GM12878 (cell line): ENCODE measurements at regions not wholly inside any gene's neighbourhood (a gene's known extent, or its start where the extent isn't known, plus 50 kb on each side); places are given as distances from the start of the nearest gene placed in this dataset.

ENCODE experiments used
- ATAC-seq: fragments of 200-7000 bp; cut with Tn5 transposase; 3 replicates; pipeline ENCODE4 v1.9.1; 2020; ENCODE audit warnings: mild to moderate bottlenecking, moderate library complexity
- BruUV-seq: library from RNA; stranded (reverse); fragments of 400-500 nt; replicated peaks from 2 replicates; lab custom pipeline; 2021; lab: Mats Ljungman, UMichigan
- CTCF ChIA-PET: fragments of 300-600 bp; sonication (Branson Sonifier 250); formaldehyde crosslinking; extraction: SDS; loops from one replicate; lab custom pipeline; 2021; ENCODE audit warnings: inconsistent platforms; lab: Yijun Ruan, JAX
- POLR2A ChIA-PET: fragments of 350-600 bp; formaldehyde crosslinking; extraction: SDS; loops from one replicate; lab custom pipeline; 2021; ENCODE audit warnings: inconsistent platforms; lab: Charles Lee
- RAD21 ChIA-PET: fragments of 300-600 bp; sonication (Branson Sonifier 250); formaldehyde crosslinking; loops from one replicate; lab custom pipeline; 2023; ENCODE audit warnings: antibody characterized with exemption; ENCODE audit not compliant: unreplicated experiment; lab: Charles Lee
- SMC1A ChIA-PET: fragments of 300-600 bp; sonication (Branson Sonifier 250); formaldehyde crosslinking; loops from one replicate; lab custom pipeline; 2023; ENCODE audit not compliant: unreplicated experiment, uncharacterized antibody; lab: Charles Lee
- DNase-seq: peaks from one replicate; pipeline ENCODE4 v3.0.0-alpha.2; 2011; ENCODE audit warnings: low read depth, low spot score
- FAIRE-seq: peaks from 3 replicates; lab custom pipeline; 2011; peaks lifted over from hg19 to GRCh38; lab: Jason Lieb, UNC
- H2AFZ ChIP-seq: 2 replicates; pipeline ENCODE4 v1.6.0; 2011; ENCODE audit warnings: low read depth, low read length, control low read depth; ENCODE audit not compliant: control insufficient read depth
- H3K27ac ChIP-seq: 2 replicates; pipeline ENCODE4 v1.5.1; 2011; ENCODE audit warnings: control low read depth; ENCODE audit not compliant: control insufficient read depth, insufficient read depth
- H3K27me3 ChIP-seq, 2 experiments: replicated peaks in 1 of 2; 2 replicates each; pipeline versions ENCODE4 v1.6.0 to v1.6.1; 2011; ENCODE audit warnings: low read length in 1 of 2; ENCODE audit not compliant: control insufficient read depth in 2 of 2, insufficient read depth in 2 of 2
- H3K36me3 ChIP-seq, 2 experiments: 2 replicates each; pipeline ENCODE4 v1.5.1; 2011; ENCODE audit warnings: low read length in 1 of 2; ENCODE audit not compliant: control insufficient read depth in 2 of 2, insufficient read depth in 2 of 2
- H3K4me1 ChIP-seq: 2 replicates; pipeline ENCODE4 v1.6.1; 2011; ENCODE audit warnings: mild to moderate bottlenecking, low read length, moderate library complexity, mixed read lengths; ENCODE audit not compliant: control insufficient read depth, insufficient read depth
- H3K4me2 ChIP-seq: 2 replicates; pipeline ENCODE4 v1.6.0; 2011; ENCODE audit warnings: control low read depth; ENCODE audit not compliant: control insufficient read depth, insufficient read depth
- H3K4me3 ChIP-seq: fragments of 200-600 bp; sonication (generic); 2 replicates; pipeline ENCODE4 v1.5.1; 2016
- H3K79me2 ChIP-seq: 2 replicates; pipeline ENCODE4 v1.6.0; 2011; ENCODE audit warnings: low read length; ENCODE audit not compliant: control insufficient read depth, insufficient read depth
- H3K9ac ChIP-seq: 2 replicates; pipeline ENCODE4 v1.8.0; 2011; ENCODE audit warnings: low read length, control low read depth, mixed read lengths; ENCODE audit not compliant: control insufficient read depth, insufficient read depth
- H3K9me3 ChIP-seq: replicated peaks from 3 replicates; pipeline ENCODE4 v1.5.1; 2011; ENCODE audit warnings: mild to moderate bottlenecking, low read length; ENCODE audit not compliant: control insufficient read depth, insufficient read depth
- H4K20me1 ChIP-seq: 2 replicates; pipeline ENCODE4 v1.6.0; 2011; ENCODE audit not compliant: control insufficient read depth, insufficient read depth
- BCL3 ChIP-seq: IDR thresholded peaks from 2 replicates; pipeline ENCODE4 v1.6.1; 2011; ENCODE audit warnings: borderline replicate concordance, low read depth, mild to moderate bottlenecking, moderate library complexity, low read length; ENCODE audit not compliant: insufficient read depth, poor library complexity, severe bottlenecking
- CBX3 ChIP-seq: fragments of 200-600 bp; sonication (generic); IDR thresholded peaks from 2 replicates; pipeline ENCODE4 v1.6.1; 2016; ENCODE audit warnings: low read depth, borderline replicate concordance
- CBX5 ChIP-seq: sonication (generic); IDR thresholded peaks from 2 replicates; pipeline ENCODE4 v1.6.1; 2016; ENCODE audit warnings: low read depth, moderate library complexity, mild to moderate bottlenecking, inconsistent platforms
- CHD1 ChIP-seq: IDR thresholded peaks from 2 replicates; pipeline ENCODE4 v1.6.1; 2012; ENCODE audit warnings: low read depth, low read length, improper control_type of control experiment
- CREB1 ChIP-seq: IDR thresholded peaks from 2 replicates; pipeline ENCODE4 v1.6.1; 2012; ENCODE audit warnings: low read depth, mild to moderate bottlenecking, inconsistent platforms
- CREM ChIP-seq: IDR thresholded peaks from 2 replicates; pipeline ENCODE4 v1.6.1; 2014; ENCODE audit warnings: antibody characterized with exemption, low read depth
- CTCF ChIP-seq, 3 experiments: IDR thresholded peaks in 2 of 3; conservative IDR thresholded peaks in 1 of 3; 2 replicates each; pipeline ENCODE4 v1.5.1; 2011; ENCODE audit warnings: low read depth in 3 of 3, low read length in 3 of 3, mild to moderate bottlenecking in 3 of 3, control low read depth in 2 of 3, moderate library complexity in 2 of 3, inconsistent platforms in 1 of 3, mixed read lengths in 1 of 3; ENCODE audit not compliant: control insufficient read depth in 2 of 3, insufficient read depth in 1 of 3; ENCODE audit errors: extremely low read depth in 1 of 3
- E2F8 ChIP-seq: fragments of 450-650 bp; IDR thresholded peaks from 2 replicates; pipeline ENCODE4 v1.6.1; 2018; ENCODE audit warnings: mild to moderate bottlenecking, low read depth, moderate library complexity; ENCODE audit not compliant: partially characterized antibody
- ESRRA ChIP-seq: IDR thresholded peaks from 2 replicates; pipeline ENCODE4 v1.6.1; 2012; ENCODE audit warnings: mild to moderate bottlenecking, low read length, improper control_type of control experiment
- POU2F2 ChIP-seq: IDR thresholded peaks from 3 replicates; pipeline ENCODE4 v1.6.1; 2011; ENCODE audit warnings: low read depth, mild to moderate bottlenecking, low read length, borderline replicate concordance
- SMC3 ChIP-seq: IDR thresholded peaks from 2 replicates; pipeline ENCODE4 v1.6.1; 2011; ENCODE audit warnings: low read length, improper control_type of control experiment, borderline replicate concordance
- SREBF1 ChIP-seq: IDR thresholded peaks from 2 replicates; pipeline ENCODE4 v1.6.1; 2012; ENCODE audit warnings: mild to moderate bottlenecking, low read length
- STAT3 ChIP-seq: IDR thresholded peaks from 2 replicates; pipeline ENCODE4 v1.6.1; 2011; ENCODE audit warnings: low read depth, low read length, improper control_type of control experiment
- TAF1 ChIP-seq: IDR thresholded peaks from 2 replicates; pipeline ENCODE4 v1.6.1; 2011; ENCODE audit warnings: mild to moderate bottlenecking, low read depth, low read length, borderline replicate concordance
- TBL1XR1 ChIP-seq: IDR thresholded peaks from 2 replicates; pipeline ENCODE4 v1.6.1; 2012; ENCODE audit warnings: low read depth, low read length, improper control_type of control experiment
- TCF12 ChIP-seq: IDR thresholded peaks from 2 replicates; pipeline ENCODE4 v1.6.1; 2011; ENCODE audit warnings: low read depth, mild to moderate bottlenecking, low read length
- TCF3 ChIP-seq: IDR thresholded peaks from 2 replicates; pipeline ENCODE4 v1.6.1; 2012; ENCODE audit warnings: low read depth, mild to moderate bottlenecking, low read length, borderline replicate concordance; ENCODE audit not compliant: insufficient read depth
- TCF7 ChIP-seq: IDR thresholded peaks from 2 replicates; pipeline ENCODE4 v1.6.1; 2014; ENCODE audit warnings: antibody characterized with exemption, borderline replicate concordance
- ZNF274 ChIP-seq: IDR thresholded peaks from one replicate; pipeline ENCODE4 v1.8.0; 2011; ENCODE audit not compliant: insufficient read length, insufficient read depth
- WGBS: methylation state at CpG from one replicate; pipeline ENCODE4 v1.1.6; 2016; ENCODE audit warnings: low lambda C conversion rate; ENCODE audit not compliant: insufficient replicate concordance, insufficient coverage; ENCODE audit errors: missing lambda C conversion rate; 5-methylcytosine and 5-hydroxymethylcytosine counted together
- in situ Hi-C: fragments of 300-500 bp; cut with MboI; formaldehyde crosslinking; loops from 9 replicates; pipeline ENCODE4 v1.14.3; 2018; ENCODE audit warnings: mixed read lengths
- intact Hi-C: fragments of 100-400 bp; cut with micrococcal nuclease; formaldehyde crosslinking; loops from one replicate; pipeline ENCODE4 v1.14.2; 2022; ENCODE audit not compliant: unreplicated experiment

GRCh38 chr2:146226077-146226476, 1618.8 kb upstream of the ACVR2A start:
- ChIA-PET SMC1A (interaction anchor here (0.7 to 3.1 kb wide), 9 partner anchors 8 to 62 kb away, joined by 3 to 9 read pairs (median 4); no protein-coding TSS in a partner anchor), CTCF (interaction anchor here (0.7 kb wide), 1 partner anchor 13 kb away, joined by 5 read pairs; no protein-coding TSS in a partner anchor), RAD21 (interaction anchor here (1.0 to 1.1 kb wide), 2 partner anchors 9 to 19 kb away, joined by 3 to 4 read pairs; no protein-coding TSS in a partner anchor), POLR2A (interaction anchor here (1.3 to 1.4 kb wide), 2 partner anchors 14 to 27 kb away, joined by 3 to 5 read pairs; no protein-coding TSS in a partner anchor)
- no peak overlapping the region for H3K27ac ChIP-seq
- 45% methylated on average over 2 of the region's 2 CpGs for WGBS
- no peak for TF ChIP-seq STAT3
- TF ChIP-seq E2F8: no peak
- no peak for TF ChIP-seq CREM
- TF ChIP-seq TCF7: no peak
- TF ChIP-seq SMC3: no peak
- no peak for TF ChIP-seq ESRRA
- no peak for TF ChIP-seq POU2F2
- no peak for TF ChIP-seq TAF1
- no peak for TF ChIP-seq TCF12
- TF ChIP-seq ZNF274: no peak
- TF ChIP-seq TCF3: no peak
- no peak for TF ChIP-seq CBX5
- no peak for TF ChIP-seq TBL1XR1
- no peak for TF ChIP-seq CTCF (IDR thresholded peaks at IDR 0.05 in 2 of 3, conservative IDR thresholded peaks at IDR 0.05 in 1 of 3; ENCODE audit: control insufficient read depth in 2 of 3, extremely low read depth in 1 of 3, insufficient read depth in 1 of 3, low read depth in 3 of 3, low read length in 3 of 3)
- TF ChIP-seq CREB1: no peak
- no peak for TF ChIP-seq SREBF1
- TF ChIP-seq BCL3: no peak
- TF ChIP-seq CHD1: no peak
- TF ChIP-seq CBX3: no peak
- no peak for ATAC-seq
- intact Hi-C loops: loop anchor here (5.0 kb wide), 2 partner anchors 86 to 324 kb away; no protein-coding TSS in a partner anchor
- H3K4me2 ChIP-seq: no peak overlapping the region
- H4K20me1 ChIP-seq: no peaks in the 10 kb centered on the region
- no peak overlapping the region for H2AFZ ChIP-seq
- in situ Hi-C loops: no loop called here
- FAIRE-seq: no peak
- no peaks in the 10 kb centered on the region for H3K9me3 ChIP-seq
- H3K79me2 ChIP-seq: no peaks in the 10 kb centered on the region
- no peak for DNase-seq
- no TSS peak for BruUV-seq
- no peak overlapping the region for H3K9ac ChIP-seq
- H3K27me3 ChIP-seq: no peaks in the 10 kb centered on the region
- no peaks in the 10 kb centered on the region for H3K36me3 ChIP-seq
- H3K4me3 ChIP-seq: no peak overlapping the region
- no peaks in the 10 kb centered on the region for H3K4me1 ChIP-seq
